ENCODE measurements at regions not wholly inside any gene's neighbourhood (a gene's known extent, or its start where the extent isn't known, plus 50 kb on each side); places are given as distances from the start of the nearest gene placed in this dataset.
"Not testable (repeated sequence)": the region's sequence is repeated elsewhere in the genome, so short reads cannot be mapped to it uniquely, and the experiment has no call there.

DNA sequence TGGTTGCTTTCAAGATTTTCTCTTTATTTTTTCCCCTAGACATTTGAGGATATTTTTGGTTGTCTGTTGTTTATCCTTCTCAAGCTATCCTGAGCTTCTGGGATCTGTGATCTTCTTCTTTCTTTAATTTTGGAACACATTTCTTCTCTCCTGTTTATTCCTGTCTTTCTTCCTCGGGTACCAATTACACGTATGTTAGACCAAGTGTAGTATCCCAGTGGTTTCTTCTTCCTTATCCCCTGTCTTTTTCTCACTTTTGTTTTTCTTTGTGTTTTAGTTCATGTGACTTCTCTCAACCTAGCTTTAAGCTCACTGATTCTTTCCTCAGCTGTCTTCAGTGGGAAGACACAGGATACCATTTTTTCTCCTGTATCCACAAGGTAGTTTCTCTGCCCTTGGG, 120.0 kb downstream of the GALR1 start:
- ChIA-PET CTCF (no interaction called here), POLR2A (no interaction called here)

DNA sequence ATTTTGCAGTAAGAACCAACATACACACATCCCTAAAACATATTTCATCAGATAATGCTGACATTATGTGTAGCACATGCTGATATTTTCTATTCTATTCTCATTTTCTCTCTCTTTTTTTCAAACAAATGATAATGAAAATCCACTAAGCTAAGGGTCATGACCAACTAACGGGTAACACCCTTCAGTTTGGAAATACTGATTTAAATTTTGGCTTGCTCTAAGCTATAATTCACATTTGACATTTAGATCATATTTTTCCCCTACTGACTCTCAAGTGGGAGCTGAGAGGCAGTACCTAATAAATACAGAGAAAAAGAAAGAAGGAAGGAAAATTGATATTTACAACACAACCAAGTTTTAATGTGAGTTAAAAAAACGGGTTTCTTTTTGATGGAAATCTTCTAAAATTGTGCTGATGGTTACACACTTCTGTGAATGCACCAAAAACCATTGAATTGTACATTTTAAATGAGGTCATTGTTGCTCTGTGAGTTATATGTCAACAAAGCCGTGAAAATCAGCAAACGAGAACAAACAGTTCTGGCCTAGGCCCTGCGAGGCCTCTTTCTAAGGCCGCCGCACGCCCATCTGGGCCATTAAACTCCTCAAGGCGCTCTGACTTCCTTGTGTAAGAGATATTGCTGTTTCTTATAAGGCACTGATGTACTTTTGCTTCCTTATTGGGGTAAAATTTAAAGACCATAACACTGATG, 124.2 kb downstream of the GALR1 start:
- ChIA-PET POLR2A (no interaction called here), CTCF (no interaction called here)

DNA sequence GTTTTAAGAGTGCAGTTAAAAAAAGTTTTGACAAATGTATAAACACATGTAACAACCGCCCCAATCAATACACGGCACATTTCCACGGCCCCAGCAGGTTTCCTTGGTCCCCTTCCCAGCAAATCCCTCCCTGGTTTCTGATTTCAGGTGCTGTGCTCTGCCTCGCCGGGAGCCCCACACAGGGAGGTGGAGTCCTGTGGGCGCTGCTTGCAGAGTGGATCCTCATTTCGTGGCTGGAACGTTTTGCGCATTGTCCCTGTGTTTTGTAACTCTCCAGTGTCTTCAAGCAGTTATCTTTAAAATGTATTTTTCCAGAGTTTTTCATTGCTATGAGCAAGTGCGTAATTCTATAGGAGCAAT, 124.8 kb downstream of the GALR1 start:
- ChIA-PET CTCF (no interaction called here), POLR2A (no interaction called here)

GRCh38 chr18:77376043-77376732, 126.5 kb downstream of the GALR1 start:
- POLR2A ChIA-PET = no interaction called here
- CTCF ChIA-PET = no interaction called here

GRCh38 chr18:77376733-77377094, 127.1 kb downstream of the GALR1 start:
- ChIA-PET POLR2A (no interaction called here), CTCF (no interaction called here)

GRCh38 chr18:77377813-77378212, 128.2 kb downstream of the GALR1 start:
- POLR2A ChIA-PET = no interaction called here
- CTCF ChIA-PET = no interaction called here

GRCh38 chr18:77379976-77380509, 130.4 kb downstream of the GALR1 start:
- ChIA-PET POLR2A (no interaction called here), CTCF (no interaction called here)

DNA sequence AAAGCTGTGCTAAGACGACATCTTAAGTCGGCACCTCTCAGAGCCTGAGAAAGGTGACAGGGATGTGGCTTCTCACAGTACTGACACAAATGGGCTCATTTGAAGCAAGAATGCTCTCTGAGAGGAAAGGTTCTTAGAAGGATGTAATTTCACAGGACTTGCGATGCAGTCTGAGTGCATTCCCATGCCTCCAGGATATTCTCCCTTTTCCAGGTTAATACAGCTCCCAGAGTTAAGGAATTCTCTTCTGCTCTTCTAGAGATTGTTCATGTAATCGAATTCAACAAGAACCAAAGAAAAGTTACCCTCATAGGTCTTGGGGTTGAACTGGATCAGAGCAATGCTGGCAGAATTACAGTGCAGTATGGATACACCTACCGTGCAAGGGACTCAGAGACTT, 131.0 kb downstream of the GALR1 start:
- POLR2A ChIA-PET = no interaction called here
- CTCF ChIA-PET = no interaction called here

DNA sequence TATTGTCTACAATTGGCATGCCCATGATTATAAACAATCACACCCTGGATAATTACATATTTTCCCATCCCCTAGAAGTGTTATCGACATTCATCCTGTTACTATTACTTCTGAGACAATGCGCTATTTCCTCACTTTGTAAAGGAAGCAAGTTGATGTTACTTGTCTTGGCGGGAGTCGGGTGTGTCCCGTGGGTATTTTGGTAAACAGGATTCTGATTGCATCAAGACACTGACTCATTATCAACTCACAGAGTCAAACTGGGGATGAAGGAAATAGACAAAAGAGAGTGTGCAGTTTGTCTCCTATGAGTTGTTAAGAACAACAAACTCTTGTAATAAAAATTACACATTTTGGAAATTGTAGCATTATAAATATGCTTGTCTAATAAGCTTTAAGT, 142.7 kb downstream of the GALR1 start:
- POLR2A ChIA-PET = no interaction called here

GRCh38 chr18:77393519-77393918, 143.9 kb downstream of the GALR1 start:
- CTCF ChIA-PET = no interaction called here
- POLR2A ChIA-PET = no interaction called here

More for the DNA sequence above, 142.7 kb downstream of the GALR1 start:
- CTCF ChIA-PET = no interaction called here

DNA sequence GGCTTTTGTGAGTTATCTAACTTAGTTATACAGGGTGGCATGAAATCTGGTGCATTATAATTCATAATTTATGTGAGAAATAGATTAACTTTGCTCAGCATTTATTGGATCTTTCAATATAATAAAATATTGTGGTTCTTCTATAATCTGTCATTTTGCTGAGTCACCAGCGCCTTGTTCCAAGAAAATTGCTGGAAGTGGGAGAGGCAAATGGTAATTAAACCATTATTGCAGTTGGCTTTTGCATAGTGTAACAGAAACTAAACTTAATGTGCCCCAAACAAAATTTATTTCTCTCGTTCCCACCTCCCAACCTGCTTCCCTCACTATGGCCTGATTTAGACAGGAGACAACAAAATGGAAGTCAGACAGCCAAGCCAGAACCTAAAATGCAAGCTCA, 146.3 kb downstream of the GALR1 start:
- ChIA-PET POLR2A (no interaction called here), CTCF (no interaction called here)

DNA sequence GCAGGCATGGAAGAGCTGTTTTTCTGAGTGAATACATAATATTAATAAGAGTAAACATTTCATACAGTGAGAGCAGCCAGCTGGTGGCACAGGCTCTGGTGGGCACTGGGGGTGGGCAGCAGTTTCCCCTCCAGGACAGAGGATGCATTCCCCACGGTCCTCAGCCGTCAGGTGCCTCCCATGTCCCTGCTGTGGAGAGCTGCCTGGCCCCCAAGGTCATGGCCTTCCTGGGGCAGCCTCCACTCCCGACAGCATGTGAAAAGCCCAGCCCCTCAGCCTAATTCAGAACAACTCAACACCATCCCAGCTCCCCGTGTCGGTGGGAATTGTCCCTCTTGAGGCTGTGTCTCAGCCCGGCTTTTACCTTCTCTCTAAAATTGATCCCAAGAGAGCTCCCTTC, 147.4 kb downstream of the GALR1 start:
- CTCF ChIA-PET = no interaction called here
- POLR2A ChIA-PET = no interaction called here

- CTCF ChIA-PET = no interaction called here
- POLR2A ChIA-PET = no interaction called here
These were observed 148.0 kb downstream of the GALR1 start for GRCh38 chr18:77397617-77398016.

- ChIA-PET POLR2A (no interaction called here), CTCF (no interaction called here)
These were observed 150.9 kb downstream of the GALR1 start for GRCh38 chr18:77400561-77400960.

DNA sequence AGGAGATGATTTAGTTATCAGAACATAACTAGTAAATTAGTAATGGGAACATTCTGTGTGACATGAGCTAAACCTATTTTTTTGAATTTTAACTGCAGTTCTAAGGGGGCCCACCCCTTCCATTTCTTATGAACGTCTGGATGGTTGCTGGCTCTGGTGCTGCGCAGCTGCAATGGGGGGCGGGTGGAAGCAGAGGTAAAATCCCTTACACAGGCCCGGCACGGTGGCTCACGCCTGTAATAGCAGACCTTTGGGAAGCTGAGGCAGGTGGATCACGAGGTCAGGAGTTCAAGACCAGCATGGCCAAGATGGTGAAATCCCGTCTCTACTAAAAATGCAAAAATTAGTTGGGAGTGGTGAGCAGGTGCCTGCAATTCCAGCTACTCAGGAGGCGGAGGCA, 151.5 kb downstream of the GALR1 start:
- ChIA-PET POLR2A (no interaction called here), CTCF (no interaction called here)

DNA sequence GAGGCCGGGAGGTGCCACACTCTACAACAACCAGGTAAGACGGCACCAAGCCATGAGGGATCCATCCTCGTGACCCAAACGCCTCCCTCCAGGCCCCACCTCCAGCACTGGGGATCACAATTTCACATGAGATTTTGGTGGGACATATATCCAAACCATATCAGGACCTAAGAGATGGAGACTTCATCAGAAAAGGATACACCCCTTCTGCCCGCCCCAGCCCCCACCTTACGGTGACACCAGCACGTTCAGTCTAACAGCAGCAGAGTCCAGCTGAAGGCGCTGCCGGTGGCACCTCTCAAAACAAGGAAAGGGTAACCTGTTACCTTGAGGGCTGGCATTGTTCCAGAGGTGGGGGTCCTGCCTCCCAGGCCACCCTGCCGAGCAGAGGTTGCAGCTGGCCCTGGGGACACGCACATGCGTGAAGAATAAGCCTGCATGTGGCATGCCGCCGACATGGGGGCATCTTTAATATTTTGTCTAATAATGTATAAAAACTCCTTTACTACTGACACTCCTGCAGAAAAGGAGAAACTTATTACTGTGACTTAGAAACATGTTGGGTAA, 154.4 kb downstream of the GALR1 start:
- CTCF ChIA-PET = no interaction called here
- POLR2A ChIA-PET = no interaction called here

DNA sequence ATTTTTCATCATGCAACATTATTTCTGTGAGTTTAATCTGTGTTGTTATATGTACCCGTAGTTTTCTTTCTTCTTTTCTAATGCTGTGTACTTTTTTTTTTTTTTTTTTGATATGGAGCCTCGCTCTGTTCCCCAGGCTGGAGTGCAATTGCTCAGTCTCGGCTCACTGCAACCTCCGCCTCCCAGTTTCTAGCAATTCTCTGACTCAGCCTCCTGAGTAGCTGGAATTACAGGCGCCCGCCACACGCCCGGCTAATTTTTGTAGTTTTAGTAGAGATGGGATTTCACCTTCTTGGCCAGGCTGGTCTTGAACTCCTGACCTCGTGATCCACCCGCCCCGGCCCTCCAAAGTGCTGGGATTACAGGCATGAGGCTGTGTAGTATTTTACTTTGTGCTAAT, 155.4 kb downstream of the GALR1 start:
- POLR2A ChIA-PET = no interaction called here
- CTCF ChIA-PET = no interaction called here

- CTCF ChIA-PET = no interaction called here
- POLR2A ChIA-PET = no interaction called here
These were observed 158.1 kb downstream of the GALR1 start for GRCh38 chr18:77407733-77408132.

GRCh38 chr18:77421546-77421945, 171.9 kb downstream of the GALR1 start:
- POLR2A ChIA-PET, CTCF ChIA-PET: not testable (repeated sequence)

GRCh38 chr18:77422974-77423867, 173.6 kb downstream of the GALR1 start:
- POLR2A ChIA-PET = no interaction called here
- CTCF ChIA-PET = no interaction called here

DNA sequence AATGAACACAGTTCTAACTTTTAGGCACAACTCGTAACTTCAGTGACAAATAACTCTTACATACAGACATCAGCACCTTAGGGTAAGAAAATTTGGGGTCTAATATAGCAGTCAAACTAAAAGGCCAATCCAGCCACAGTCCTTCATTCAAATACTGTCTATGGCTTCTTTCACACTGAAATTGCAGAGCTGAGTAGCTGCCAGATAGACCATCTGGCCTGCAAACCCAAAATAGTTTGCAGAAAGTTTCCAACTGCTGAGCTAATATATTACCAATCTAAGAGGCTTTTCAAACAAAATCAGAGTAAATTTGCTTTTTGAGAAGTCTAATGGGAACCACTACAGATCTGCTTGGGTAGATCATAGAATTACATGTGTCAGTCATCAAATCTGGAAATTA, 183.4 kb downstream of the GALR1 start:
- ChIA-PET POLR2A (no interaction called here), CTCF (no interaction called here)
